HG03025 (cell line): ENCODE measurements at regions not wholly inside any gene's neighbourhood (a gene's known extent, or its start where the extent isn't known, plus 50 kb on each side); places are given as distances from the start of the nearest gene placed in this dataset.
A peak's percentile ranks its signal among the peaks of the same experiment; 100 is the strongest.

Experiments
- ATAC-seq: cut with Tn5 transposase; IDR thresholded peaks from one replicate; pipeline ENCODE4 v1.9.1; 2021; ENCODE audit warnings: mild to moderate bottlenecking, moderate library complexity; ENCODE audit not compliant: unreplicated experiment, low FRiP score

GRCh38 chr5:173736923-173737412, 120.5 kb upstream of the BOD1 start:
- ATAC-seq = peak; percentile 62

DNA sequence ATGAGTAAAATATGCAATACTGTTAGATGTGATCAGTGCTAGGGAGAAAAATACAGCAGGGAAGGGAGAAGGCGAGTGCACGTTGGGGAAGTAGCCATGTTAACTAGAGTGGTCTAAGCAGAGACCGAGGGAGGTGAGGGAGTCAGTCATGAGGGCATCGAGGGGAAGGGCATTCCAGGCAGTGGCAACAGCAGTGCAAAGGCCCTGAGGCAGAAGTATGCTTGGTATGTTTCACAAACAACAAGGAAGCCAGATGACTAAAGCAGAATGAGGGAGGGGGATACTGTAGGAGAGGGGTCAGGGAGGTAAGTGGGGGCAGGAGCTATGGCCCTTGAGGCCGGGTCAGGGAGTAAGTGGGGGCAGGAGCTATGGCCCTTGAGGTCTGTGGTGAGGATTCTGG, 123.3 kb upstream of the BOD1 start:
- no peak for ATAC-seq

DNA sequence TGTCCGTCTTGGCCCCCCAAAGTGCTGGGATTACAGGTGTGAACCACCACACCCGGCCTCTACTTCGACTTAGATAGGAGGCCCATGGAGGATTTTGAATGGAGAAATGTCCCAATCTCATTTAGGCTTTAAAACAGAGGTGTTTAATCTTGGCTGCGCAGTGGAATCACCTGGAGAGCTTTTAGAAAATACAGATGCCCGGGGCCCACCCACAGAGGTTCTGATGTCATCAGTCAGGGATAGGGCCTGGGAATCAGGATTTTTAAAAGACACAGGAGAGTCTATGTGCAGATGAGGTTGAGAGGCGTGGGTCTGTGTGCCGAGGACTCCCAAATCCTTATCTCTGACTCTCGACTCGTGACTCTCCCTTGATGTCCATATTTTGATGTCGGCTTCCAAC, 124.0 kb upstream of the BOD1 start:
- ATAC-seq = no peak

- no peak for ATAC-seq
Measured at GRCh38 chr5:173741087-173741486, 124.6 kb upstream of the BOD1 start.

GRCh38 chr5:173741729-173742431, 125.4 kb upstream of the BOD1 start:
- ATAC-seq = no peak

DNA sequence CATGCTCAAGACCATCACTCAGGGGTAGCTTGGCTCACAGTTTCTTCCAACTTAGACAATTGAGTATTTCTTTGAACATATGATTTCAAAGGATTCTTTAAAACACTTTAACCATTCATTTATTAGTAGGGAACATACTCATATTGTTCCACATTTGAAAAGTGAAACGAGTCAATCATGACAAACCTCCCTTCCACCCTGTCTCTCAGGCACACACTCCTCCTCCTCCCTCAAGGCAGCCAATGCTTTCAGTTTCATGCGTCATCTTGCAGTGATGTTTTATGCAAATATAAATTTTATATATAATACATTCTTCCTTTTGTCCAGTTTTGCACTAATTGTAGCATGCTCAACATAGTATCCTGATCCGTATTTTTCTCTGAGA, 126.0 kb upstream of the BOD1 start:
- ATAC-seq = no peak

GRCh38 chr5:173743641-173744343, 127.3 kb upstream of the BOD1 start:
- ATAC-seq = no peak

GRCh38 chr5:173744551-173744950, 128.1 kb upstream of the BOD1 start:
- no peak for ATAC-seq

GRCh38 chr5:173745123-173745522, 128.7 kb upstream of the BOD1 start:
- peak; percentile 63 for ATAC-seq

DNA sequence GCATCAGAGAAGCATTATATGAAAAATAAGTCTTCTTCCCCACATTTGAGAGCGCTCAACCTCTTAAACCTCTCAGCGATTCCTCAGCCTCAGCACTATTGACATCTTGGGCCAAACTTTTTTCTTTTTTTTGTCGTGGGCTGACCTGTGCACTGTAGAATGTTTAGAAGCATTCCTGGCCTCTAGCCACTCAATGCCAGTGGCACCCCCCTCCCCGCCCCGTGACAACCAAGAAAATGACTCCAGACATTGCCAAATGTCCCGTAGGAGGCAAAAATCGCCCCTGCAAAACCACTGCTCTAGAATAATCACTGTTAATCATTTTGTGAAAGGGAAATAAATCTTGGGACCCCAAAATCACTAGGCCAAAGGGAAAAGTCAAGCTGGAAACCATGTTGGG, 129.1 kb upstream of the BOD1 start:
- no peak for ATAC-seq

GRCh38 chr5:173746047-173746646, 129.7 kb upstream of the BOD1 start:
- no peak for ATAC-seq

- no peak for ATAC-seq
Measured at GRCh38 chr5:173747876-173748275, 131.4 kb upstream of the BOD1 start.

DNA sequence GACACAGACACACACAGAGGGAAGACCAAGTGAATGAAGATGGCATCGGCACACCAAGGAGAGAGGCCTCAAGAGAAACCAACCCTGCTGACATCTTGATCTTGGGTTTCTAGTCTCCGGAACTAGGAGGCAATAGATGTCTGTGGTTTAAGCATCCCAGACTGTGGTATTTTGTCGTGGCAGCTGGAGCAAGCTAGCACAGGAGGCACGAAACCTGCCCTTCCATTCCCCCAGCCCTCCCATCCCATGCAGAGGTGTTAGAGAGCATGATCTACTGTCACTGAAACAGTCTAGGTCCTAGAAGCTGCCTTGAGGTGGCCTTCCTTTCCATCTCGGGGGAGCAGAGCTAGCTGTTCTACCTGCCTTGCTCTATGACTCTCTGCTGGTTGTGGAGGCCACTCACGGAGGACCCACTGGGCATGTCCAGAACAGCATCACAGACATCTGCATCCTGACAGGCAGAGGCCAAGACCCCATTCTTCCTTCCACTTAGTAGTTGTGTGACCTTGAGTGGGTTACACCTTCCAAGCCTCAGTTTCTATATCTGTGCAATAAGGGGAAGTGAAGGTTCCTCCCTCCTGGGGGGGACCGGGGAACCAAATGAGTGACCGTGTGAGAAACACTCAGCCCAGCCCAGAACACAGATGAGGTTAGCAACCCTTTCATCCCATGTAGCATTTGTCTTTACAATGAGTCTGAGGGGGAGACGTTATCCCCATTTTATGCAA, 134.3 kb upstream of the BOD1 start:
- ATAC-seq = no peak

DNA sequence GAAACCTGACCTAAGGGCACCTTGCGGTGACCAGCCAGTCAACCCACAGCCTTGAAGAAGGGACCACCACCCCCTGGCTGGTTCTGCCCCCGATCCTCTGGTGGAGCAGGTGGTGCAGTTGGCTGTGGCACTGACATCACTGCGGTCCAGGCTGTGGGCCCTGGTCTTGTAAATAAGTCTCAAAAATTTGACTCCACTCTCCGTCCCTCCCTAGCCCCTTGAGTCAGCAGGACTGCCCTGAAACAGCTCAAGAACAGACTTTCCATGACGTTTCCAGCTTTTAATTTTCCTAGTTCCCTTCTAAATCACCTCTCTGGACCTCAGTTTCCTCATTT, 134.8 kb upstream of the BOD1 start:
- no peak for ATAC-seq

DNA sequence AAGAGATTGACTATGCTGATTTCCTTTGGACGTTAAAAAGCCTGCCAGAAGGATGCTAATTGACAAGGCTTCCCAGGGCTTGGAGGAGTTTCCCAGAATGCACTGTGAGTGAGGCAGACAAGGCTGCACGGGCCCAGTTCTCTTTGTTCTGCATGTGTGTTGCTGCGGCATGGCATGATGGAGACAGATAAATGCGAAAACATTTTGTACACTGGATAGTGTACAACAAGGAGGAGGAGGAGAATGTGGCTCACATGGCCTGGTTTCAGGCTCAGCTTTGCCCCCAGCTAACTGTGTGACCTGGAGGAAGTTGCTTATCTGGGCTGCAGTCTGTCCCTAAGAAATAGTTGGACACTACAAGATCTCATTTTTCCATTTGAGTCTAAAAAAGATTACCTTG, 135.5 kb upstream of the CPEB4 start:
- no peak for ATAC-seq

GRCh38 chr5:173753307-173754168, 134.6 kb upstream of the CPEB4 start:
- ATAC-seq = no peak

GRCh38 chr5:173755319-173755718, 132.8 kb upstream of the CPEB4 start:
- ATAC-seq = no peak

- no peak for ATAC-seq
Measured at GRCh38 chr5:173757403-173758209, 130.5 kb upstream of the CPEB4 start.

- ATAC-seq = no peak
Measured at GRCh38 chr5:173758676-173759075, 129.5 kb upstream of the CPEB4 start.
